ENCODE measurements at regions not wholly inside any gene's neighbourhood (a gene's known extent, or its start where the extent isn't known, plus 50 kb on each side); places are given as distances from the start of the nearest gene placed in this dataset.
"Not testable (repeated sequence)": the region's sequence is repeated elsewhere in the genome, so short reads cannot be mapped to it uniquely, and the experiment has no call there.

GRCh38 chr1:208349694-208350330 is 105.6 kb upstream of the PLXNA2 start:
- DNase-seq: no peak

GRCh38 chr1:208350815-208351214 is 106.6 kb upstream of the PLXNA2 start:
- no peak for DNase-seq

- no peak for DNase-seq
These were observed 107.7 kb upstream of the PLXNA2 start for GRCh38 chr1:208351838-208352237.

- not testable (repeated sequence) for DNase-seq
These were observed 109.6 kb upstream of the PLXNA2 start for GRCh38 chr1:208353797-208354196.

- DNase-seq: no peak
These were observed 113.7 kb upstream of the PLXNA2 start for GRCh38 chr1:208357644-208358507.

- DNase-seq: no peak
These were observed 114.5 kb upstream of the PLXNA2 start for GRCh38 chr1:208358651-208359050.

GRCh38 chr1:208362011-208362410 is 117.8 kb upstream of the PLXNA2 start:
- no peak for DNase-seq

GRCh38 chr1:208366559-208366958 is 122.4 kb upstream of the PLXNA2 start:
- DNase-seq: no peak

- no peak for DNase-seq
These were observed 124.9 kb upstream of the PLXNA2 start for GRCh38 chr1:208369045-208369444.

- no peak for DNase-seq
These were observed 125.5 kb upstream of the PLXNA2 start for GRCh38 chr1:208369658-208370057.

- no peak for DNase-seq
These were observed 130.3 kb upstream of the PLXNA2 start for GRCh38 chr1:208374391-208374941.

- no peak for DNase-seq
These were observed 137.3 kb upstream of the PLXNA2 start for GRCh38 chr1:208381481-208381880.

GRCh38 chr1:208387908-208388811 is 144.0 kb upstream of the PLXNA2 start:
- DNase-seq: no peak

- no peak for DNase-seq
These were observed 149.2 kb upstream of the PLXNA2 start for GRCh38 chr1:208393416-208393815.

GRCh38 chr1:208393826-208394225 is 149.6 kb upstream of the PLXNA2 start:
- no peak for DNase-seq

GRCh38 chr1:208397286-208397685 is 153.1 kb upstream of the PLXNA2 start:
- DNase-seq: no peak

- no peak for DNase-seq
These were observed 160.8 kb upstream of the PLXNA2 start for GRCh38 chr1:208405014-208405413.

GRCh38 chr1:208409176-208409575 is 165.0 kb upstream of the PLXNA2 start:
- no peak for DNase-seq

- DNase-seq: no peak
These were observed 166.2 kb upstream of the PLXNA2 start for GRCh38 chr1:208410409-208410808.

- no peak for DNase-seq
These were observed 168.8 kb upstream of the PLXNA2 start for GRCh38 chr1:208413006-208413405.

GRCh38 chr1:208418667-208419066 is 174.5 kb upstream of the PLXNA2 start:
- no peak for DNase-seq

GRCh38 chr1:208419746-208420420 is 175.7 kb upstream of the PLXNA2 start:
- DNase-seq: no peak
